ENCODE measurements at regions not wholly inside any gene's neighbourhood (a gene's known extent, or its start where the extent isn't known, plus 50 kb on each side); places are given as distances from the start of the nearest gene placed in this dataset.
"Not testable (repeated sequence)": the region's sequence is repeated elsewhere in the genome, so short reads cannot be mapped to it uniquely, and the experiment has no call there.

- no peak overlapping the region for H3K27ac ChIP-seq (ENCODE audit: low read depth in 1 of 2, low read length in 1 of 2)
- H3K9me3 ChIP-seq (ENCODE audit: control insufficient read depth in 4 of 4, insufficient read depth in 3 of 4, low read length in 3 of 4) = peaks cover 0 to 5% (median 0%) of the 10 kb centered on the region in 4 donors
- WGBS, 2 donors = 65 to 68% methylated on average over 7 of the region's 7 CpGs
- H3K4me3 ChIP-seq = no peak overlapping the region
- H3K27me3 ChIP-seq (ENCODE audit: control insufficient read depth in 3 of 3, insufficient read depth in 3 of 3, low read length in 2 of 3) = no peaks in the 10 kb centered on the region
- H3K4me1 ChIP-seq (ENCODE audit: control insufficient read depth in 5 of 5, insufficient read depth in 5 of 5, low read length in 5 of 5) = peaks cover 0 to 8% (median 2%) of the 10 kb centered on the region in 5 donors
- peak; percentile 23 to 72 (median 54) for DNase-seq
- H3K36me3 ChIP-seq (ENCODE audit: control insufficient read depth in 4 of 4, insufficient read depth in 4 of 4, low read length in 4 of 4) = no peaks in the 10 kb centered on the region
- no peak for ATAC-seq (ENCODE audit: insufficient read depth, low FRiP score)
- no peak for TF ChIP-seq CTCF (IDR thresholded peaks at IDR 0.05; ENCODE audit: control extremely low read depth, extremely low read depth)
- H3K9ac ChIP-seq (ENCODE audit: insufficient read depth in 1 of 2, low read length in 2 of 2) = no peak overlapping the region
Measured at GRCh38 chr1:31515056-31515775, 61.1 kb upstream of the TINAGL1 start.

GRCh38 chr1:31515936-31516335 is 60.4 kb upstream of the TINAGL1 start:
- Histone ChIP-seq H3K4me3 (no peak overlapping the region), H3K27me3 (ENCODE audit: control insufficient read depth in 3 of 3, insufficient read depth in 3 of 3, low read length in 2 of 3) (no peaks in the 10 kb centered on the region), H3K27ac (ENCODE audit: low read depth in 1 of 2, low read length in 1 of 2) (no peak overlapping the region), H3K9me3 (ENCODE audit: control insufficient read depth in 4 of 4, insufficient read depth in 3 of 4, low read length in 3 of 4) (peaks cover 0 to 5% (median 0%) of the 10 kb centered on the region in 4 donors), H3K4me1 (ENCODE audit: control insufficient read depth in 5 of 5, insufficient read depth in 5 of 5, low read length in 5 of 5) (peaks cover 0 to 8% (median 0%) of the 10 kb centered on the region in 5 donors), H3K36me3 (ENCODE audit: control insufficient read depth in 4 of 4, insufficient read depth in 4 of 4, low read length in 4 of 4) (no peaks in the 10 kb centered on the region), H3K9ac (ENCODE audit: insufficient read depth in 1 of 2, low read length in 2 of 2) (no peak overlapping the region)
- 91% methylated on average over 4 of the region's 4 CpGs for WGBS, 2 donors
- TF ChIP-seq CTCF (IDR thresholded peaks at IDR 0.05; ENCODE audit: control extremely low read depth, extremely low read depth) = no peak
- ATAC-seq (ENCODE audit: insufficient read depth, low FRiP score) (no peak), DNase-seq (no peak)

- no peak overlapping the region for H3K27ac ChIP-seq (ENCODE audit: low read depth in 1 of 2, low read length in 1 of 2)
- TF ChIP-seq CTCF (IDR thresholded peaks at IDR 0.05; ENCODE audit: control extremely low read depth, extremely low read depth) = no peak
- peaks cover 0 to 8% (median 0%) of the 10 kb centered on the region in 5 donors for H3K4me1 ChIP-seq (ENCODE audit: control insufficient read depth in 5 of 5, insufficient read depth in 5 of 5, low read length in 5 of 5)
- no peak overlapping the region for H3K9ac ChIP-seq (ENCODE audit: insufficient read depth in 1 of 2, low read length in 2 of 2)
- no peaks in the 10 kb centered on the region for H3K27me3 ChIP-seq (ENCODE audit: control insufficient read depth in 3 of 3, insufficient read depth in 3 of 3, low read length in 2 of 3)
- no peaks in the 10 kb centered on the region for H3K36me3 ChIP-seq (ENCODE audit: control insufficient read depth in 4 of 4, insufficient read depth in 4 of 4, low read length in 4 of 4)
- ATAC-seq (ENCODE audit: insufficient read depth, low FRiP score) = no peak
- 73 to 76% methylated on average over 5 of the region's 5 CpGs for WGBS, 2 donors
- peaks cover 0 to 5% (median 0%) of the 10 kb centered on the region in 4 donors for H3K9me3 ChIP-seq (ENCODE audit: control insufficient read depth in 4 of 4, insufficient read depth in 3 of 4, low read length in 3 of 4)
- no peak for DNase-seq
- no peak overlapping the region for H3K4me3 ChIP-seq
Measured at GRCh38 chr1:31517301-31517700, 59.0 kb upstream of the TINAGL1 start.

- not testable (repeated sequence) for DNase-seq; H3K27ac ChIP-seq (ENCODE audit: low read depth in 1 of 2, low read length in 1 of 2); H3K4me3 ChIP-seq; H3K9me3 ChIP-seq (ENCODE audit: control insufficient read depth in 4 of 4, insufficient read depth in 3 of 4, low read length in 3 of 4); H3K27me3 ChIP-seq (ENCODE audit: control insufficient read depth in 3 of 3, insufficient read depth in 3 of 3, low read length in 2 of 3); H3K9ac ChIP-seq (ENCODE audit: insufficient read depth in 1 of 2, low read length in 2 of 2); H3K36me3 ChIP-seq (ENCODE audit: control insufficient read depth in 4 of 4, insufficient read depth in 4 of 4, low read length in 4 of 4); ATAC-seq (ENCODE audit: insufficient read depth, low FRiP score); H3K4me1 ChIP-seq (ENCODE audit: control insufficient read depth in 5 of 5, insufficient read depth in 5 of 5, low read length in 5 of 5)
- 89 to 94% methylated on average over 2 of the region's 2 CpGs for WGBS, 2 donors
Measured at GRCh38 chr1:31517986-31518385, 58.3 kb upstream of the TINAGL1 start.

Data from lung (tissue), 11 donors.